BJ (cell line): ENCODE measurements at regions not wholly inside any gene's neighbourhood (a gene's known extent, or its start where the extent isn't known, plus 50 kb on each side); places are given as distances from the start of the nearest gene placed in this dataset.

Experiments
- CTCF ChIA-PET: fragments of 350-600 bp; formaldehyde crosslinking; extraction: SDS; loops from one replicate; lab custom pipeline; 2021; ENCODE audit warnings: antibody characterized with exemption, inconsistent platforms; lab: Yijun Ruan, JAX
- POLR2A ChIA-PET: fragments of 300-600 bp; sonication (Branson Sonifier 250); formaldehyde crosslinking; extraction: SDS; loops from one replicate; lab custom pipeline; 2021; ENCODE audit warnings: antibody characterized with exemption; lab: Charles Lee
- DNase-seq: peaks from one replicate; pipeline ENCODE4 v3.0.0-alpha.2; 2011; ENCODE audit warnings: low read depth
- H3K27me3 ChIP-seq: 2 replicates; pipeline ENCODE4 v1.6.0; 2011; ENCODE audit warnings: low read length; ENCODE audit not compliant: control insufficient read depth, insufficient read depth
- H3K36me3 ChIP-seq: 2 replicates; pipeline ENCODE4 v1.5.1; 2011; ENCODE audit warnings: low read length; ENCODE audit not compliant: control insufficient read depth, insufficient read depth
- H3K4me3 ChIP-seq: 2 replicates; pipeline ENCODE4 v1.5.1; 2011; ENCODE audit warnings: low read depth, mild to moderate bottlenecking, control low read depth, low read length
- TF ChIP-seq, protein P1 (sequence below): IDR thresholded peaks from 2 replicates; pipeline ENCODE4 v1.5.1; 2011; ENCODE audit warnings: low read depth, mild to moderate bottlenecking, control low read depth, inconsistent platforms, low read length, moderate library complexity; ENCODE audit not compliant: insufficient read depth

DNA sequence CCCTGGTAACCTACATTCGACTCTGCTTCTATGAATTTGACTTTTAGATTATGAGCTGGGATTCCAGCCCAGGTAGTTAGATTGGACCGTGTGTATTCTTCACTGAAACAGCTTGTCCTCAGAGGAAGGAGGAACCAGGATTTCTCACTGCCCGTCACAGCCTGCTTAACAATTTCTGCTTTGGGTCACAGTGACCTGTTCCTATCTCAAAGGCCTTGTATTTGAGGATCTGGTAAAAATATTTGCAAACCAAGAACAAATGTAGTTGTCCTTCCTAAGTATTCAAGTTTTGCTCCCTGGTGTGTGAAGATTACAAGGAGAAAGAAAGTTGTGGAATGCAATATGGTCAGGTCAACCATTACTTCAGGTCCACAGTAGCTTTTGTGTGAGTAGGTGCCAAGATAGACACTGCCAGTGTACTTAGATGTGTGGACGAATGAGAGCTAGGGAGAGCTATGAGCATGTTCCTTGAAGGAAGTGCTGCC is 55.1 kb downstream of the KIF4B start:
- H3K27me3 ChIP-seq, result no peaks in the 10 kb centered on the region
- no peak for DNase-seq
- no peak overlapping the region for H3K4me3 ChIP-seq
- TF ChIP-seq, protein P1, sequence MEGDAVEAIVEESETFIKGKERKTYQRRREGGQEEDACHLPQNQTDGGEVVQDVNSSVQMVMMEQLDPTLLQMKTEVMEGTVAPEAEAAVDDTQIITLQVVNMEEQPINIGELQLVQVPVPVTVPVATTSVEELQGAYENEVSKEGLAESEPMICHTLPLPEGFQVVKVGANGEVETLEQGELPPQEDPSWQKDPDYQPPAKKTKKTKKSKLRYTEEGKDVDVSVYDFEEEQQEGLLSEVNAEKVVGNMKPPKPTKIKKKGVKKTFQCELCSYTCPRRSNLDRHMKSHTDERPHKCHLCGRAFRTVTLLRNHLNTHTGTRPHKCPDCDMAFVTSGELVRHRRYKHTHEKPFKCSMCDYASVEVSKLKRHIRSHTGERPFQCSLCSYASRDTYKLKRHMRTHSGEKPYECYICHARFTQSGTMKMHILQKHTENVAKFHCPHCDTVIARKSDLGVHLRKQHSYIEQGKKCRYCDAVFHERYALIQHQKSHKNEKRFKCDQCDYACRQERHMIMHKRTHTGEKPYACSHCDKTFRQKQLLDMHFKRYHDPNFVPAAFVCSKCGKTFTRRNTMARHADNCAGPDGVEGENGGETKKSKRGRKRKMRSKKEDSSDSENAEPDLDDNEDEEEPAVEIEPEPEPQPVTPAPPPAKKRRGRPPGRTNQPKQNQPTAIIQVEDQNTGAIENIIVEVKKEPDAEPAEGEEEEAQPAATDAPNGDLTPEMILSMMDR, result no peak
- ChIA-PET CTCF (no interaction called here), POLR2A (no interaction called here)
- H3K36me3 ChIP-seq, result no peaks in the 10 kb centered on the region

DNA sequence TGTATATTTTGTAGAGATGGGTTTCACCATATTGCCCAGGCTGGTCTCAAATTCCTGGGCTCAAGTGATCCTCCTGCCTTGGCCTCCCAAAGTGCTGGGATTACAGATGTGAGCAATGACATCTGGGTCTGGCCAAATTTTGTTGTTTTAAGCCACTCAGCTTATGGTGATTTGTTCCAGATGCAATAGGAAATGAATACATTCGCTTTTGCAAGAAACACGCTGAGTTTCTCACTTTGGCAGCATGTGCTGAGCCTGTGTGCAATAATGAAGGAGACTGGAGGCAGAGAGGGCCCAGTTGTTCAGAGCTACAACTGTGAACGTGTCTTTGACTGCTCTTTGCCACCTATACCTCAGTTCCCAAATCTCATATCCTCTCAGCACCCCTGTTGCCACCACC is 56.4 kb downstream of the KIF4B start:
- TF ChIP-seq, protein P1, result no peak
- 0 out of 2 replicates have a peak, but pooled peaks cover 2% of the 10 kb centered on the region for H3K27me3 ChIP-seq
- POLR2A ChIA-PET, result no interaction called here
- H3K4me3 ChIP-seq, result no peak overlapping the region
- H3K36me3 ChIP-seq, result no peaks in the 10 kb centered on the region
- CTCF ChIA-PET, result interaction anchor here (0.7 kb wide), 1 partner anchor 30 kb away, joined by 3 read pairs; no protein-coding TSS in a partner anchor
- DNase-seq, result no peak

- H3K4me3 ChIP-seq, result no peak overlapping the region
- ChIA-PET POLR2A (no interaction called here), CTCF (no interaction called here)
- 0 out of 2 replicates have a peak, but pooled peaks cover 2% of the 10 kb centered on the region for H3K27me3 ChIP-seq
- no peaks in the 10 kb centered on the region for H3K36me3 ChIP-seq
- TF ChIP-seq, protein P1, result no peak
- DNase-seq, result no peak
These were observed 57.2 kb downstream of the KIF4B start for GRCh38 chr5:155070781-155071180.

- ChIA-PET CTCF (interaction anchor here (1.3 to 1.4 kb wide), 3 partner anchors 9 to 64 kb away, joined by 3 read pairs; no protein-coding TSS in a partner anchor), POLR2A (no interaction called here)
- Histone ChIP-seq H3K27me3 (0 out of 2 replicates have a peak, but pooled peaks cover 2% of the 10 kb centered on the region), H3K36me3 (no peaks in the 10 kb centered on the region), H3K4me3 (no peak overlapping the region)
- TF ChIP-seq, protein P1, result no peak
- DNase-seq, result no peak
These were observed 62.8 kb downstream of the KIF4B start for GRCh38 chr5:155076379-155076778.

- no peaks in the 10 kb centered on the region for H3K27me3 ChIP-seq
- H3K36me3 ChIP-seq, result no peaks in the 10 kb centered on the region
- POLR2A ChIA-PET, result no interaction called here
- no peak for DNase-seq
- TF ChIP-seq, protein P1, result no peak
- CTCF ChIA-PET, result no interaction called here
- H3K4me3 ChIP-seq, result no peak overlapping the region
These were observed 66.1 kb downstream of the KIF4B start for GRCh38 chr5:155079698-155080097.
